DMS53 (cell line): ENCODE measurements at regions not wholly inside any gene's neighbourhood (a gene's known extent, or its start where the extent isn't known, plus 50 kb on each side); places are given as distances from the start of the nearest gene placed in this dataset.

Experiments used
- DNase-seq: peaks from one replicate; lab custom pipeline; 2025; lab: John Stamatoyannopoulos, UW

DNA sequence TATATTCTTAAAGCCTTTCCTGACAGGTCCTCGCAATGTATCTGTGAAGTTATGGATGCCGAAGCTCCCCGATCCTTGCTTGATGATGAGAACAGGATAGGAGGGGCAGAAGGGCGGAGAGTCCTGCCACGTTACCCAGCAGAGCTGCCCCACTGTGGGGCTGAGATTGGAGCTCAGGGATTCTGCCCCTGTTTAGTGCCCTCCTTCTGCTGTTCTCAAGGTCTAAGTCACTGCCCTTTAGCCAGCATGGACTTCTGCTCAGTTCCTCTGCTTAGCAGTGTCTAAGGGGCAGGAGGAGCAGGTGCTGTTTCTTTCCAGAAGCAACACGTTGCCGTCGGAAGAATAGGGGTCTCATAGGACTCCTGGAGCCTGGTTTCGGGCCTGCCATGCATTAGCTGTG lies 164.2 kb upstream of the B3GAT1 start:
- DNase-seq: no peak

DNA sequence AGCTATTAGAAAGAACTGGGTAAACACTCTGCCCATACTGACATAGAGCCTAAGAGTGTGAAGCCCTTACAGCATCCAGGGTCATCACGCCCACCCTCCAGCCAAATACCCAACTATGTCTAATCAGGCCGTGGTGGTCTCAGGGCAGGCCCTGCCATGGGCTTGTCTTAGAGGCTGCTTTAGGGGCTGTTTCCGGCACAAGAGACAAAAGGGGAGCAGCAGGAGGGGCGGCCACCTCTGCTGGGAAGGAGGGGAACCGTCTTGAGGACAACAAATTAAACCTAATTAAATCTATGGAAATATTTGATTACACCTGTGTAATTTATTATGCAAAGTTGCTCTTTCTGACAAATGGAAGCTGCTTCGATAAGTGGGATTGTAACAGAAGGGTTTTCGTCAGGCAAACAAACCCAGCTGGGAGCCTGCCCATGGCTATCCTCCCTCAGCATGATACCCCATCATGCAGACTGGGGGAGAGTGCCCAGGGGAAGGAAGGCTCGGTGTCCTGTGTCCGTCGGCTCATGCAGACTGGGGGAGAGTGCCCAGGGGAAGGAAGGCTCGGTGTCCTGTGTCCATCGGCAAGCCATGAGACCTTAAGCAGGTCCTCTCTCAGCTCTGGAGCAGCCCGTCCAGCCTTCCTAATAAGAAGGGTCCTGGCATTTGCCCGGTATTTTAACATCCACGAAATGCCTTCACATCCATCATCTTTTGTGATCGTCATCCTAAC lies 163.6 kb upstream of the B3GAT1 start:
- no peak for DNase-seq

DNA sequence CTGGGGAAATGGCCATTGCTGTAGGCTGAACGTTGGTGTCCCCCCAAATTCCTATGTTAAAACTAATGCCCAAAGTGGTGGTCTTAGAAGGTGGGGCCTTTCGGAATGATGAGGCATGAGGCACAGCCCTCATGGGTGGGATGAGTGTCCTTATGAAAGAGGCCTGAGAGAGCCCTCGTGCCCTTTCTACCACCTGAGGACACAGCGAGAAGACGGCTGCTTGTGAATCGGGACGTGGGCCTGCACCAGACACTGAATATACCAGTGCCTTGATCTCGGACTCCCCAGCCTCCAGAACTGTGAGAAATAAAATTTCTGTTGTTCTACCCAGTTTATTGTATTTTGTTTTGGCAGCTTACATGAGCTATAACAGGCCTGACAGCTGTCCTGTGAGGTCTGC lies 162.9 kb upstream of the B3GAT1 start:
- DNase-seq: no peak

DNA sequence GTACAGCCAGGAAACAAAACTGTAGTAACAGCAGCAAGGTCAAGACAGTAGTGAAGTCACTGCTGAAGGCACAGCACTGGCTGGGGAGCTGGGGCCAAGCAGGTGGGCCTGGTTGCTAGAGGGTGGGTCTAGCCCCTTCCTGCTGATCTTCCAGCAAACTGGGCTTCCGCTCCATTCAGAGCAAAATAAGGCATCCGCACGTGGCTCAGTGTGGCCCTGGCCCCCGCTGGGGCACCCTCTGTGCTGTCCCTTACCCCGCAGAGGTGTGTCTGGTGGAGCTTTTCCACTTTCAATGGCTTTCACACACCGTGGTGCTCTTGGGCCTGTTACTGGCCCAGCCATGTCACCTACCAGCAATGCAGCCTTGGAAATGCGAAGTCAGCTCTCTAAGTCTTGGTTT lies 162.4 kb upstream of the B3GAT1 start:
- DNase-seq: no peak

DNA sequence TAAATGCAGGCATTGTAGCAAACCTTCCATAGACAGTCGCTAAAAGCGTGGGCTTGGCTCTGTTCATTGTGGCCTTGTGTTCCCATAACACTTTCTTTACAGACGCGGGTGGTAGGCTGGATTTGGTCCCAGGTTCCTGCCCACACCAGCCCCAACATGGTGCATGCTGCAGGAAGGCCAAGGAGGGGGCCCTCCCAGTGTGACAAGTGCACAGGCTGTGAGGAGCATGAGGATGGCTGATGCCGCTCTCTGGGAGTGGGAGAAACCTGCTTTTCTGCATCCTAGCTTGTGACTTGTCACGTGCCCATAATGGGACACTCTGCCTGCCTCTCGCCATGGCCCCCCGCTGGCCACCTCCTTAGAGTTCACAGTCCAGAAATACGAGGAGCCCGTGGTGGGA lies 161.8 kb upstream of the B3GAT1 start:
- DNase-seq: no peak

DNA sequence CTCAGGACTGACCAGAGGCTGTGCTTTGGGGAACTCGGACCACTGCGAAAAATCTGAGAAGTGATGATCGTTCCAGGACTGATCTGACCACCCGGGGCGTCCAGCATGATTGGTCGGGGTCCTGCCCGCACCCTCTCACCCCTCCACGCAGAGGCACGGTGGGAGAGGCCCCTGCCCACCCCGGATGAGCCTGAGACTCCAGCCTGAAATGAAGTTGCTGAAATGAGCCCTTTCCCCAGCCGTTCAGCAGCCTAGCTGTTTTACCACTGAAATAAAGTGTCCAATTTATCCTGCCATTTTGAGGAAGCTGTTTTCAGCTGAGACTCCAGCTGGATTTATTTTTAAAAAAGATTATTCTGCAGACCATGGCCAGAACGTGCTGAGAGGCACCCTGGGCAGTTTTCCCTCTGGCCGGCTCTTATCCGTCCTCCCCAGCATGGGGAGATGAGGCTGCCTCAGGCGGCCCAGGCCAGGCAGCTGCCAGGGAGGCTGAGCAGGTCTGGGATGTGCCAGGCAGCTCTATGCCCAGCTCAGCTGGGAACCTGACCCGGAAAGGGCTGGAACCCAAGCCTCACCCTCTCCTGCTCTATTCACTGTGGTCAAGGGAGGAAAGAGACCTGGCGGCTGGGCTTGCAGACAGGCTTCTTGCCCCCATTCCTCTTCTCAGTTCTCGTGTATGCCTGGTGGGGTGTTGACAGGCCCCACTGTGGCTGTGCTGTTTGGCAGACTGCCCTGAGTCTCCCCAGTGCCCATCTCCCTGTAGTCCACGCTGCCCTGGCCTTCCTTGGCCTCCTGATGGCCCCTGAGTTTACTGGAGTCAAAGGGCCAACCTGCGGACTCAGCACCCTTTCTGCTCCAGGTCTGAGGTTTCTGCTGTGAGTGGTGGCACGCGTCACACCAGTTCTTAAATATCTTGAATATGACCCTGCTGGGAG lies 161.0 kb upstream of the B3GAT1 start:
- DNase-seq: no peak

DNA sequence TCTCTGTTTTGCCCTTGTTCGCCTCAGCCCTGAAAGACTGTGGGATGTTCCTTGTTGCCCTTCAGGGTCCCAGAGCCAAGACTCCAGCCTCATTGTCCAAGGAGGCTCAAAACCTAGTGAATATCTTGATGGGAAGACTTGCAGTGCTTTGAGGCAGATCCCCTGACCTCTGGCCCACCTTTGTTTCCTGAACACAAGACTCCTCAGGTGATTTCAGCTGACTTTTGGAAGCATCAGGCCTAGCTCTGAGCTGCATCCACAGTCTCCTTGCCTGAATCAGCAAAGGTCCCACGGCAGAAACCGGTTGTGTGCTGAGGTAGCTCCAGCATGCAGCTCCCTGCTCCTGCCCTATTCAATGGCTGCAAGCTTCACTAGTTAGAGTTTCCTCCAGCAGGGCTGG lies 159.3 kb upstream of the B3GAT1 start:
- DNase-seq: no peak

DNA sequence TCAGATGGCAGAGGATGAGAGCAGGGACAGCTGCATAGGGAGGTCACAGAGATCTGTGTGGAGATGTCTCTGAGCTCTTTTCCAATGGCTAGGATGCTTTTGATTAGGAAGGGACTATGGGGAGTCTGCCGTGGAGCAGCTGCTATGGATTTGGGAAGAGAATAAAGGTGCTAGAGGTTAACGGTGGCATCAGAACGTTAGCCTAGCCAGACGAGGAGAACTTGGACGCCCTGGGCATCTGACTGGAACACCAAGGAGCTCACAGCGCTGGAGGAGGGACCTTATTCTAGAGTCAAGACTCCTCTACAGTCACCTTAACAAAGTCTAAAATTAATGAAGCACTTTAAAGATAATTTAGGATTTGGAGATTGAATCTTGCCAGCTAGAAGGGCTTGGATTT lies 157.2 kb upstream of the B3GAT1 start:
- no peak for DNase-seq

DNA sequence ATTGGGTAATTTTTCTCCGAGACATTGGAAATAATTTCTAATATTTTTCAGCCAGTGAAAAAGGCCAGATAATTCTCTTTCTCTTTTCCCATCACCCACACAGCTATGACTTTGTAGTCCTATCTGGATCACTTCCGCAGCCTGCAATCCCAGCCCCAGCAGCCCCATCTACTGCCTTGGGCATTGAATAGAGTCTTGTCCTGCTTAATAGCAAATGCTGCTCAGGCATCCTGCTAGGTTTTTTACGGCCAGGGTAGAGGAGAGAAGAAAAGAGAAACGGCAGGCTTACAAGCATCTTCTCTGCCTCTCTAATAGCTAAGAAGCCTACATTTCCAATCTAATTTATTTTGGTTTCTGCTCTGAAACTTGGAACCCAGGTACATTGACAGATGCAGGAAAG lies 154.3 kb upstream of the B3GAT1 start:
- DNase-seq: no peak

DNA sequence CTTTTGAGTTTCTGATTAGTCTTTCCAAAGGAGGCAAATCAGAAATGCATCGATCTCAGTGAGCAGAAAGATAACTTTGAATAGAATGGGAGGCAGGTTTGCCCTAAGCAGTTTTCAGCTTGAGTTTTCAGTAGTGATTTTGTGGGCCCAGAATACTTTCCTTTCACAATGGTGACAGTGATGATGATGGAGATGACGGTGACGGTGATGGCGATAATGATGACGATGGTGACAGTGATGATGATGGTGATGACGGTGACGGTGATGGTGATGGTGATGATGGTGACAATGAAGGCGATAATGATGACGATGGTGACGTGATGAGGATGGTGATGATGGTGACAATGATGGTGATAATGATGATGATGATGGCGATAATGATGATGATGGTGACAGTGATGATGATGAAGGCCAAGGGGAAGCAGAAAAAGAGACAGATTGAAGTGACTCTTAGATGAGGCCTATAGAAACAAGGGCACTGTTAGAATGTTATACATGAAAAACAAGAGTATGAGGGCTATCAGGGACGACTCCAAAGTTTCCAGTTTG lies 153.4 kb upstream of the B3GAT1 start:
- no peak for DNase-seq

DNA sequence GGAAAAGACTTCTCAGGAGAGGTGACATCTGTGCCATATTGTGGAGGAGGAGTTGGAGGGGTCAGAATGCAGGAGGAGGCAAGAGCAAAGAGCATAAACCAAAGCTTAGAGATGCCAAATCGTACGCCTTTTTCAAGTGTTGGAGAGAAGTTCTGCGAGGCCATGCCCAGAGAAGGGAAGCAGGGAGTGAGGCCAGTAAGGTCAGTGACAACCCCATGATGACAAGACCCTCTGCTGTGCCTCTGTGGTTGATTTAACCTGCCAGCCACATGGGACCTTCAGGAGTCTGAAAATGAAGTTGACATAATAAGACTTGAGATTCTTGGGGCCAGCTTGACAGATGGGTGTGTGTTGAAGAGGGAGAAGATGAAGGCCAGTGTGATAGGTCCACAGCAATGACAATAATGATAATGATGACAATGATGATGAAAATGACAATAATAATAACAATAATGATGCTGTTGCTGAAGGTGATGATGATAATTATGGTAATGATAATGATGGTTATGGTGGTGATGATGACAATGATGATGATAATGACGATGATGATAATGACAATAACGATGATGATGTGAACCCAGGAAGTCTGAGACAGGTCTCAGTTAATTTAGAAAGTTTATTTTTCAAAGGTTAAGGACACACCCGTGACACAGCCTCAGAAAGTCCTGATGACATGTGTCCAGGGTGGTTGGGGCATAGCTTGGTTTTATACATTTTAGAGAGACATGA lies 152.6 kb upstream of the B3GAT1 start:
- DNase-seq: no peak

DNA sequence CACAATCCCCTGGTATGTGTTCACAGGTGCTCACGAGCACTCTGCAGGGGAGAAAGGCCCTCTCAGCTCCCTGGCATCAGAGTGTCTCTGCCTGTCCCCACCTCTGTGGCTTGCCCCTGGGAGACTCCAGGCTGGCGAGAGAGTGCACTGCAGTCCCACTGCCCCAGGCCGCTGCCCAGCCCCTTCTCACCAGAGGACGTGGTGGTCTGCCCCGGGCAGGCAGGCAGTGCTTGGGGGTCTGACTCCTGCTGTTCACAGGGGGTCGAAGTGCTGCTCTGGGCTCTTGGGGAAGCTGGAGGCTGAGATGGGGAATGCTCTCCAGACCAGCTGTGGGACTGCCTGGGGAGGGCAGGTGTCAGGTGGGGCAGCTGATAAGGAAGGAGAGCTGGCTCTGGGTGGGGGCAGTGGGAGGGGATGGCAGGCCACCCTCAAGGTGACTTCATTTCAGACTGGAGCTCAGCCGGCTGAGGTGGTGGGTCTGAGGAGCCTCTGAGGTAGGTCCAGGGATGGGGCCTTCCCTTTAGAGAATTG lies 151.0 kb upstream of the B3GAT1 start:
- no peak for DNase-seq

DNA sequence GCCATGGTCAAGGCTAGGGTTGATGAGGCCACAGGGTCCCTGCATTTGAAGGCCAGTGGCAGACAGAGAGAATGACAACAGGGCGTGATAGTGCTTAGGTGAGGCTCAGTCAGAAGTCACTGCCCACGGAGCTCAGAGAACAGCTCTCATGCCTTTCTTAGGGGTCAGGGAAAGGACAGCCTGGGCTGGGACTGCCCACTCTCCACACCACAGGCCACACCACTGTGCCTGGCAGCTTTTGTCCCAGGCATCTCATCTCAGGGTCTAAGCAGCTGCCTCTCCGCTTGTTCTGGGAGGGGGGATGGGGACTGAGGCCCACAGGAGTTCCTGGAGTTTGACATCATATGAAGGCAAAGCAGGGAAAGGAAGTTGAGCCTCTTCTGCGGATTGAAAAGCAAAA lies 150.2 kb upstream of the B3GAT1 start:
- no peak for DNase-seq

DNA sequence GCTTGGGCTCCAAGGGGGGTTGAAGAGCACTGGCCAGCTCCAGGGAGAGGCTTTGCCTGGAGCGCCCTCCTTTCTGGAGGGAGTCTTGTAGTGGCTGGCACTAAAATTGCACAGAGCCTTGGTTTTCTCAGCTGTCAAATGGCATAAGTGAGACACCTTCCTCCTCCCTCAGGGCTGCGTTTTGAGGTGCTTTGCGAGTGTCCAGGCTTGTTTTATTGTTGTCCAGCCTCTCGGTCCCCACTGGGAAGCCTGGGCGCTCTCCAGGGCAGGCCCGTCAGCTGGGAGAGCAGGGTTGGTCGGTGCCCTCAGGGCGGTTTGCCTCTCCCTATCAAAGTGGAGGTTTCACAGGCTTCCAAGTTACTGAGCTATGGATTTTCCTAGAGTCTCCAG lies 149.3 kb upstream of the B3GAT1 start:
- DNase-seq: no peak

DNA sequence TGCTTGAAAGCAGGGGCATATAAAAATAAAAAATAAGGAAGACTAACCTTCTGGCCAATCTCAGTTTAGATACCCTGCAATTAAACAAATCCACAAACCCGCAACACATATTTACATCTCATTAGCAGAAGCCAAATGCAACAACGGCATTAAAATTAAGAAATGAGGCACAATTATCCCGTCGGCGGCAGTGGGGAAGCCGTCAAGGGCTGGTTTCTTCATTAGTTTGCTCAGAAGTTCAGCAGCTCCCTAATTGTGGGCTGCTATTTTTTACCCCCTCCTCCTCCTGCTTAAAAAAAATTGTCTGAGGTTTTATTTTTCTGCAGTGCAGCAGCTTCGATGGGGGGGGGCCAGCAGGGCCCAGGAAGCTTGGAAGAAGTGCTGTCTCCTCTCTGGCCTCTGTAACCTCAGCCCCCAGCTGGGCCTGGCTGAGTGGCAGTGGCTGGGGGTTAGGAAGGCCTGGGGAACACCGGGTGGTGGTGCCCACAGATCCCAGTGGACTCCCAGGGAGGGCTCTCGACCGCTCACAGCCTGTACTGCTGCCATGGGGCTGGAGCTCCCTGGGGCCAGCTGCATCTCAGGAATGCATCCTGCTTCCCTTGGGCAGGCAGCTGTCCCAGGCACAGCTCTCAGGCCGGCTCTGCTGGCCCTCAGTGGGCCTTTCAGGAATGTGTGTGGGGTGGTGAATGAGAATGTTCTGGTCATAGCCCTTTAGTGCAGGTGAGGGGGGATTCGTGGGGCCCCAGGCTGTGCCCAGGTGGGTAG lies 148.7 kb upstream of the B3GAT1 start:
- DNase-seq: no peak

DNA sequence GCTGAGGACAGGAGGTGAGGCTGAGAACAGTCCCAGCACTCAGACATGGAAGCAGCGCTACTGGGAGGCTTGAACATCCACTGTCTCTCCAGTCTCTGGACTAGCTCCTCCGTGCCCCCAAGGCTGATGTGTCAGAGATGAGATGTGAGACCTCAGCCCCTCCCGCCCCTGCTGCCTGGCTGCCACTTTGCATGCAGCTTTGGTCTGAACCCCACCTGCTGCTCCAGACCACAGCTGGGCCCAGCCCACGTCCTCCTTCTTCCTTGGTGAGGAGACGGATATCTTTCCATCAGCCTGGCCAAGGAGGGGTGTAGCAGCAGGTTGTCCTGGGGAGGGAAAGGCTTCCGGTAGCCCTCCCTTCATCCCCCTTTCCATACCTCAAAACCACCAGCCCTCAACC lies 148.0 kb upstream of the B3GAT1 start:
- no peak for DNase-seq

DNA sequence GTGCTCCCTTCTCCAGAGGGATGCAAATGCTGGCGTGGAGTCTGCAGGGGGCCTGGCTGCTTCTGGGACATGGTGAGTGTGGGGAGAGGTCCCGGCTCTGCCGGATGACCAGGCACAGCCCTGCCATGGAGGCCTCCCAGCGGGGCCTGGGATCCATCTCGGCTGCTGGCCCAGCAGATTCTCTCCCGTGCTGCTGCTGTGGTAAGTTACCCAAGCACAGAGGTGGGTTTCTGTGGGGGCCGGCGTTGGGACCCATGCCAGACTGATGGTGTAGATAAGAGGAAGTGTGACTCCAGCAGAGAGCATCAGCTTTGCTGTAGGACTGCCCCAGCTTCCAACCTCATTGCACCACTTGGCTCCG lies 147.5 kb upstream of the B3GAT1 start:
- DNase-seq: no peak

DNA sequence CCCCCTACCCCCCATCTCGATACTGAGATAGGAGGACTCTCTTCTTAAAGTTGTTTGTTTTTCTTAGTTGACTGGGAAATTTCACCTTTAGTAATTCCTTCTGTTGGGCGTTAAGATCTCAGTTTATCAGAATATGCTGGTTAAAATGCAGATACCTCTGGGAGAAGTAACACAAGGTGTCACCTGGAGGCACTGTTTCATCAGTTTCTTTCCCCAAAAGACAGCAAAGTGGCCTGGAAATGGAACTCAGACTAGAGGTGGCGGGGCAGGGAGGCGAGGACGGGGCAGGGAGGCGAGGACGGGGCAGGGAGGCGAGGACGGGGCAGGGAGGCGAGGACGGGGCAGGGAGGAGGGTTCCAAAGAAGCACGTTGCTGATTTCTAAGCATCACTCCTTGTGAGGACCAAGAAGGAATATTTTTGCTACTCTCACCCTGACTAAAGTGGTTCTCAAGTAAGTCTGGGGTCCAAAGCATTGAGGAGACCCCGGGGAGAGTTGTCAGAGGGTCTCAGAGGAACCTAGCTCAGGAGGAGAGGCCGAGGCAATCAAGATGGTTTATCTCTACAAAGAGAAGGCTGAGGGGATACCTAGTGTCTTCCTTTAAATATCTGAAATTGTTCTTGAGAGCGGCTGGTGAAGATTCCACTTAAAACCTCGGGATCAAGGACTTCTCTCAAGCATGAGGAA lies 147.0 kb upstream of the B3GAT1 start:
- DNase-seq: peak; percentile 22

DNA sequence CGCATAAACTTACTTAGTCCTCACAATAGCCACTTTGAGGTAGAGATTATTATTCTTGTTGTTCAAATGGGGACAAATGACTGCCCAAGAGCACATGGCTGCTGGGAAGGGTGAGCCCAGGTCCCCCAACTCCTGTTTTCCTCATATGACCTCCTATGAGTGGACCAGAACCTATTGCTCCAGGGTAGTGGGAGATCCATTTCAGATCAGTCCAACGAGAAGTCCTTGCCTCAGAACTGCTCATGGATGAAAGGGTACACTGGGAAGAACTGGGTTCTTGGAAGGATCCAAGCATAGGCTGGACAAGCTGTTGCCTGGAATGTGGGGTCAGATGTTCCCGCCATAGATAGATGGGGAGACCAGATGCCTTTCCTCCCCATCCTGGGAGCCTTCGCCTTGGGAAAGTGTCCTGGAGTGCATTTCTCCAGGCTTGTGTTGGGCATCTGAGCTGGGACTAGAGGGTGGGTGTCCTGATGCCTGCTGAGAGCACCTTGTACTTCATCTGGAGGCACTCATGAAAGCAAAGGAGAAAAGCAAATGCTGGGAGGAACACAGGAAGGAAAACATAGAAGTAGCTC lies 146.3 kb upstream of the B3GAT1 start:
- DNase-seq: no peak

DNA sequence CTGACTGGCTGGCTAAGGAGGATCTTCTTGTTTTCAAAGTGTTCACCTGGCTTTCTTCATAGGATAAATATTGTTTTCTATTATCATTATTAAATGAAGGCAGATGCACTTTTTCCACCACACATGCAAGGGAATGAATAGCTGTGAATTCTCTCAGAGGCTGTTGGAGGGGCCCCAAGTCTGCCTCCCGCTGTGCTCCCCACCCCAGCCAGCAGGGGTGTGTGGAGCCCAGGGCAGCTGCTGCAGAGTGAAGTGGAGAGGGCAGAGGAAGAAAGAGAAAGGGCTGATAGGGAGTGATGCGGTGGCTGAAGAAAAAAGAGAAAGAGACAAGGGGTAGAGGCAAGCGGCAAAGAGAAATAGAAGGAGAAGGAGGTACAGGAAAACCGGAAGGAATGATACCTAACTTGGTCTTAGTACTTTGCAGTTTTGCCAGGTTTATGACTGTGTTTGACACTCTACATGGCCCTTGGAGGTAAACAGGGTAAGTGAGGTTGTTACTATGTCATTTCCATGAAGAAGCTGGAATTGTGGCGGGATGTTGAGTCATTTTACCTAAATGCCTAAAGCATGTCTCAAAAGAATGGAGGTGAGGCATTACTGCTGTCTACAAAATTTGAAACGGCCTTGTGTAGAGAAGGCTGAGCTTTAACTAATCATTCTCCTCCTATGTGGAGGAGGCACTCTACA lies 145.7 kb upstream of the B3GAT1 start:
- DNase-seq: no peak
